Peyer's patch (tissue), 4 donors: ENCODE measurements at regions not wholly inside any gene's neighbourhood (a gene's known extent, or its start where the extent isn't known, plus 50 kb on each side); places are given as distances from the start of the nearest gene placed in this dataset.

Experiments used
- DNase-seq, 3 donors: peaks; one replicate each; pipeline ENCODE4 v3.0.0-alpha.2; 2017 to 2019
- H3K27ac ChIP-seq, 4 donors: fragments of 200-600 bp; sonication (generic); one replicate each; pipeline ENCODE4 v1.5.1; 2016 to 2019
- H3K27me3 ChIP-seq, 2 donors: fragments of 200-600 bp; sonication (generic); one replicate each; pipeline ENCODE4 v1.5.1; 2019
- H3K36me3 ChIP-seq, 3 donors: fragments of 200-600 bp; sonication (generic); one replicate each; pipeline ENCODE4 v1.5.1; 2016 to 2019
- H3K4me1 ChIP-seq, 4 donors: fragments of 200-600 bp; sonication (generic); one replicate each; pipeline ENCODE4 v1.5.1; 2016 to 2019
- H3K4me3 ChIP-seq, 4 donors: fragments of 200-600 bp; sonication (generic); 1 replicate in 3 of 4; 2 replicates in 1 of 4; pipeline ENCODE4 v1.5.1; 2016 to 2019; ENCODE audit warnings: mild to moderate bottlenecking in 1 of 4
- H3K9me3 ChIP-seq, 4 donors: fragments of 200-600 bp; sonication (generic); one replicate each; pipeline ENCODE4 v1.5.1; 2016 to 2019; ENCODE audit warnings: mild to moderate bottlenecking in 1 of 4
- CTCF ChIP-seq, 6 experiments: fragments of 450-650 bp in 4 of 6; fragments of 200-600 bp in 2 of 6; sonication (generic) in 1 of 6; IDR thresholded peaks; one replicate each; pipeline ENCODE4 v1.5.1; 2017 to 2019; ENCODE audit warnings: antibody characterized with exemption in 6 of 6, mild to moderate bottlenecking in 3 of 6, moderate library complexity in 1 of 6
- POLR2A ChIP-seq, 2 donors: fragments of 450-650 bp; IDR thresholded peaks; one replicate each; pipeline ENCODE4 v1.5.1; 2017; ENCODE audit warnings: antibody characterized with exemption in 2 of 2, mild to moderate bottlenecking in 2 of 2, moderate library complexity in 2 of 2

GRCh38 chrX:140297273-140297672, 207.6 kb downstream of the SOX3 start:
- DNase-seq = no peak
- Histone ChIP-seq H3K9me3 (no peaks in the 10 kb centered on the region), H3K4me3 (no peak overlapping the region), H3K27ac (no peak overlapping the region), H3K27me3 (no peaks in the 10 kb centered on the region), H3K36me3 (no peaks in the 10 kb centered on the region), H3K4me1 (no peaks in the 10 kb centered on the region)
- TF ChIP-seq POLR2A (IDR thresholded peaks at IDR 0.05) (no peak), CTCF (IDR thresholded peaks at IDR 0.05) (no peak)

- Histone ChIP-seq H3K36me3 (no peaks in the 10 kb centered on the region), H3K4me1 (no peaks in the 10 kb centered on the region), H3K27ac (no peak overlapping the region), H3K9me3 (no peaks in the 10 kb centered on the region), H3K4me3 (no peak overlapping the region), H3K27me3 (no peaks in the 10 kb centered on the region)
- TF ChIP-seq POLR2A (IDR thresholded peaks at IDR 0.05) = no peak
- DNase-seq = no peak
Observed at GRCh38 chrX:140292961-140293360, 211.9 kb downstream of the SOX3 start.

- DNase-seq = no peak
- Histone ChIP-seq H3K4me1 (no peaks in the 10 kb centered on the region), H3K27ac (no peak overlapping the region), H3K27me3 (no peaks in the 10 kb centered on the region), H3K9me3 (no peaks in the 10 kb centered on the region), H3K36me3 (no peaks in the 10 kb centered on the region), H3K4me3 (no peak overlapping the region)
- TF ChIP-seq CTCF (IDR thresholded peaks at IDR 0.05) (no peak), POLR2A (IDR thresholded peaks at IDR 0.05) (no peak)
Observed at GRCh38 chrX:140292188-140292587, 212.7 kb downstream of the SOX3 start.

- no peaks in the 10 kb centered on the region for H3K4me1 ChIP-seq
- TF ChIP-seq POLR2A (IDR thresholded peaks at IDR 0.05) (no peak), CTCF (IDR thresholded peaks at IDR 0.05) (no peak)
- no peaks in the 10 kb centered on the region for H3K27me3 ChIP-seq
Observed at GRCh38 chrX:140274811-140275525, 229.9 kb downstream of the SOX3 start.

GRCh38 chrX:140273921-140274320, 230.9 kb downstream of the SOX3 start:
- Histone ChIP-seq H3K36me3 (no peaks in the 10 kb centered on the region), H3K4me3 (no peak overlapping the region), H3K4me1 (no peaks in the 10 kb centered on the region), H3K27me3 (no peaks in the 10 kb centered on the region), H3K9me3 (no peaks in the 10 kb centered on the region), H3K27ac (no peak overlapping the region)
- DNase-seq = no peak
- TF ChIP-seq POLR2A (IDR thresholded peaks at IDR 0.05) = no peak
- no peak for TF ChIP-seq CTCF (IDR thresholded peaks at IDR 0.05)

More at GRCh38 chrX:140274811-140275525, 229.9 kb downstream of the SOX3 start:
- Histone ChIP-seq H3K4me3 (no peak overlapping the region), H3K36me3 (no peaks in the 10 kb centered on the region), H3K9me3 (no peaks in the 10 kb centered on the region), H3K27ac (no peak overlapping the region)
- DNase-seq = no peak

GRCh38 chrX:140250391-140250790, 254.5 kb downstream of the SOX3 start:
- H3K9me3 ChIP-seq = no peaks in the 10 kb centered on the region
- H3K4me3 ChIP-seq = no peak overlapping the region
- no peaks in the 10 kb centered on the region for H3K36me3 ChIP-seq
- no peak overlapping the region for H3K27ac ChIP-seq
- TF ChIP-seq CTCF (IDR thresholded peaks at IDR 0.05) (no peak), POLR2A (IDR thresholded peaks at IDR 0.05) (no peak)
- no peaks in the 10 kb centered on the region for H3K27me3 ChIP-seq
- no peaks in the 10 kb centered on the region for H3K4me1 ChIP-seq
- DNase-seq = no peak
